ENCODE measurements at regions not wholly inside any gene's neighbourhood (a gene's known extent, or its start where the extent isn't known, plus 50 kb on each side); places are given as distances from the start of the nearest gene placed in this dataset.

DNA sequence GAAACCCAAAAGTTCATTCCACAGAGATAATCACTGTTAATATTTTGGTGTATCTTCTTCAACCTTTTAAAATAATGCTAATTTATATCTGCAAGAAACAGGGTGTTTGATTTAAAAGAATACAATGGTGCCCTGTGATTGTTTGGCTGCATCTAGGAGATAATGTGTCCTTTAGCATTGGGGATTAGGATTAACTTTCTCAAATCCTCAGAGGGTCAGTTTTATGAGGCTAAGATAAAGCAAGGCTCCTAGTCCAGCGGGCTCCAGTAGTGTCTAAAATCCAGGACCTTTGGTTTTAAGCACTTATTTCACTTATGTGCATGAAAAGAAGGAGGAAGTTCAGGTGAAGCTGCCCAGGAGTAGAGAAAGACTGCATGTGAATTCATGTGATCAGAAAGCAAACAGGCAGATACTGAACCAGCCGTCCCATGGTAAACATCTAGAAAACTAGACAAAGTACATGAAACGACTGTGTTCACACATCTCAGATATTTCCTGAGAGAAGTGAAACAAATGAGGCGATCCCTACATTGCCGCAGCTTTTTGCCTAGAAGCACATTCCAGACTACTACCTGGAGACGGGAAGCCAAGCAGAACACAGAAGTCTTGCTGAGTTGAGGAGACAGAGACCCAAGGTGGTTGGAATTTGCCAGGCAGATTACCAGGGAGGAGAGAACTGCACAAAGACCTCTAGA is 129.1 kb upstream of the MAX start:
- H4K5ac ChIP-seq (ENCODE audit: low read length): no peak overlapping the region
- no peak overlapping the region for H3K4me2 ChIP-seq (ENCODE audit: low read length)
- no peak overlapping the region for H2BK5ac ChIP-seq (ENCODE audit: low read length)
- no CpG with 5 or more reads among the region's 6 CpGs for WGBS (ENCODE audit: extremely low coverage, insufficient coverage, low lambda C conversion rate)
- H3K27ac ChIP-seq (ENCODE audit: low read depth, low read length): no peak overlapping the region
- no peak overlapping the region for H2BK15ac ChIP-seq (replicated peaks; ENCODE audit: low read depth)
- H3K4me3 ChIP-seq (ENCODE audit: low read length): no peak overlapping the region
- DNase-seq: no peak
- H3K56ac ChIP-seq (ENCODE audit: low read length): no peak overlapping the region
- H3K79me1 ChIP-seq (ENCODE audit: low read length): no peaks in the 10 kb centered on the region
- peaks cover 4% of the 10 kb centered on the region for H3K4me1 ChIP-seq (ENCODE audit: control insufficient read depth, low read depth, low read length)
- H3K4ac ChIP-seq (ENCODE audit: low read depth, low read length): no peak overlapping the region
- no peak overlapping the region for H3K9ac ChIP-seq (ENCODE audit: low read length)
- H3K36me3 ChIP-seq (ENCODE audit: control insufficient read depth, insufficient read depth, low read length): no peaks in the 10 kb centered on the region
- no peak overlapping the region for H3K18ac ChIP-seq (ENCODE audit: low read length)
- H2AK5ac ChIP-seq (ENCODE audit: low read length): no peak overlapping the region
- no peak overlapping the region for H3K23ac ChIP-seq (ENCODE audit: low read length)
- H3K79me2 ChIP-seq (ENCODE audit: control insufficient read depth, insufficient read depth, low read length): no peaks in the 10 kb centered on the region
- H2BK120ac ChIP-seq (ENCODE audit: low read depth, low read length): no peak overlapping the region
- H3K27me3 ChIP-seq (ENCODE audit: insufficient read depth, low read length, poor library complexity): no peaks in the 10 kb centered on the region
- H4K8ac ChIP-seq (ENCODE audit: low read depth, low read length): no peak overlapping the region

DNA sequence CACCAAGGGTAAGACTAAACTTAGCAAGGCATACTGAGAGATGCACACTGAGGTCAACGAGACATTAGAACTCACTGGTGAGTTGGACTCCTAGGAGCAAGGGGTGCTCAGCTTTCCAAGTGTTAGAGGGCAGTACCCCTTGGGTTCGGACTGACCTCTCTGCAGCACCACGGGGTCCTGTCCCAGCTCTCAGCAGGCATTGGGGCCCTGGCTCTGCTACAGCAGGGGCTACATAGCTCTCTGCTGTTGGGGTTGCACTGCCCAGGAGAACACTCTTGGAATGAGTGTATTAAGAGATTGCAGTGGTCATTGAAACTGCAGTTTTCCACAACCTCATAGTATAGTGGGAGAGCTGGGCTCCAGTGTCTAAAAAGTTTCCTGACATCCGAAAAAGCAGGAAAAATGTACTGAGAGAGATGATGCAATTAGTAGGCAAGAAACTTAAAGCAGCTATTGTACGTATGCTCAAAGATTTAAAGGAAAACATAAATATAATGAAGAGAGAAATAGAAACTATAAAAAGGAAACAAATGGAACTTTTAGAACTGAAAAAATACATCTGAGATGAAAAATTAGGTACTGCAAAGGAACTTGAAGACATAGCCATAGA is 132.5 kb upstream of the MAX start:
- Histone ChIP-seq H3K4me2 (ENCODE audit: low read length) (no peak overlapping the region), H3K36me3 (ENCODE audit: control insufficient read depth, insufficient read depth, low read length) (no peaks in the 10 kb centered on the region), H2AK5ac (ENCODE audit: low read length) (peak overlapping the region; percentile 50), H3K23ac (ENCODE audit: low read length) (no peak overlapping the region), H3K18ac (ENCODE audit: low read length) (no peak overlapping the region), H3K4ac (ENCODE audit: low read depth, low read length) (no peak overlapping the region), H2BK120ac (ENCODE audit: low read depth, low read length) (no peak overlapping the region), H4K8ac (ENCODE audit: low read depth, low read length) (no peak overlapping the region), H2BK15ac (replicated peaks; ENCODE audit: low read depth) (no peak overlapping the region), H3K27me3 (ENCODE audit: insufficient read depth, low read length, poor library complexity) (no peaks in the 10 kb centered on the region), H2BK5ac (ENCODE audit: low read length) (no peak overlapping the region), H3K4me3 (ENCODE audit: low read length) (no peak overlapping the region), H3K9ac (ENCODE audit: low read length) (no peak overlapping the region), H3K4me1 (ENCODE audit: control insufficient read depth, low read depth, low read length) (peaks cover 17% of the 10 kb centered on the region), H3K79me2 (ENCODE audit: control insufficient read depth, insufficient read depth, low read length) (no peaks in the 10 kb centered on the region), H4K5ac (ENCODE audit: low read length) (no peak overlapping the region), H3K27ac (ENCODE audit: low read depth, low read length) (no peak overlapping the region), H3K56ac (ENCODE audit: low read length) (no peak overlapping the region), H3K79me1 (ENCODE audit: low read length) (no peaks in the 10 kb centered on the region)
- no CpG with 5 or more reads among the region's 5 CpGs for WGBS (ENCODE audit: extremely low coverage, insufficient coverage, low lambda C conversion rate)
- no peak for DNase-seq

DNA sequence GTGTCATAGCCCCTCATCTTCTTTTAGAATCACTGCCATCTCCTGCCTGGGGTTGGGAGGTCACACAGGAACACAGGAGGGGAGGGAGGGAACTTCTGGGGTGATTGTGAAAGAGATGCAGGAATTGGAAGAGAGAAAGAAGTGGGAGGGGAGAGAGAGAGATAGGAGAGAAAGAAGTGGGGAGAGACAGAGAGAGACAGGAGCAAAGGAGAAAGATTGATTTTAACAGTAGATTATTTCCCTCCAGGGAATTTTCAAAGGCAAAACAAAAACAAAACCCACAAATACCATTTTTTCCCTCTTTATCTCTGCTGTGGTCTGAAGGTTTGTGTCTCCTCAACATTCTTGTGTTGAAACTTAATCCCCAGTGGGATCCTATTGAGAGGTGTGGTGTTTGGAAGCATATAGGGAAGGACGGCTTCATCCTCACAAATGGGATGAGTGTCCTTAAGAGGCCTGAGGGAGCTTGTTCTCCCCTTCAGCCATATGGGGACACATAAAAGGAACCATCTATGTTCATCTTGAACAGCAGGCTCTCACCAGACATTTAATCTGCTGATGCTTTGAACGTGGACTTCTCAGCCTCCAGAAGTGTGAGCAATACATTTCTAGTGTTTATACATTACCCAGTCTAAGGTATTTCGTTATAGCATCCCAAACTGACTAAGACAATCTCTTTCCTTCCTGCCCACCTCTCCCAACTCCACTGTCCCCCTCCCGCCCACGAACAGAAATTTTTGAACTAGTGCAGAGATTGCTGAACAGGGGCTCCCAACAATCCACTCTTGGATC is 134.9 kb upstream of the MAX start:
- peak overlapping the region; percentile 55 for H3K27ac ChIP-seq (ENCODE audit: low read depth, low read length)
- H2BK15ac ChIP-seq (replicated peaks; ENCODE audit: low read depth): no peak overlapping the region

DNA sequence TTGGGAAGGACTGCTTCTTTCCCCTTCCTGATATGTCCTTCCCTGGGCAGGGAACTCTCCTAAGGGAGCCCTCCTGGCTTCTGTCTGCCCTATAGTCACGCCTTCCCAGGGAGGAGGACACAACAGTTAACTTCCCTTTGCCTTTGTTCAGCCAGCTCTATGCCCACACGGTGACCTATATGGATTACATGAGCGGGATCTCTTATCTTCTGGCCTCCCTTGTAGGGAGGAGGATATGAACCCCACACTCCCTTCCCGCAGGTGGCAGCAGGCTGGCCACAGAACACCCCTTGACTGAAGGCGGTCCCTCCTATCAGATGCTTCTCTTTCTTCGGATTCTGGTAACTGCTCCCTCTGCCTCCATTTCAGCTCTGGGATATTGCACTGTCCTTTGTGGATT is 135.6 kb upstream of the MAX start:
- Histone ChIP-seq H2AK5ac (ENCODE audit: low read length) (no peak overlapping the region), H3K4me1 (ENCODE audit: control insufficient read depth, low read depth, low read length) (peaks cover 17% of the 10 kb centered on the region), H2BK120ac (ENCODE audit: low read depth, low read length) (no peak overlapping the region), H3K79me1 (ENCODE audit: low read length) (no peaks in the 10 kb centered on the region), H3K56ac (ENCODE audit: low read length) (no peak overlapping the region), H3K4ac (ENCODE audit: low read depth, low read length) (no peak overlapping the region), H3K27ac (ENCODE audit: low read depth, low read length) (peak overlapping the region; percentile 4), H3K79me2 (ENCODE audit: control insufficient read depth, insufficient read depth, low read length) (no peaks in the 10 kb centered on the region), H4K5ac (ENCODE audit: low read length) (no peak overlapping the region), H3K9ac (ENCODE audit: low read length) (no peak overlapping the region), H3K36me3 (ENCODE audit: control insufficient read depth, insufficient read depth, low read length) (no peaks in the 10 kb centered on the region), H2BK15ac (replicated peaks; ENCODE audit: low read depth) (no peak overlapping the region), H3K27me3 (ENCODE audit: insufficient read depth, low read length, poor library complexity) (no peaks in the 10 kb centered on the region), H3K4me3 (ENCODE audit: low read length) (no peak overlapping the region), H3K23ac (ENCODE audit: low read length) (no peak overlapping the region), H3K4me2 (ENCODE audit: low read length) (no peak overlapping the region), H2BK5ac (ENCODE audit: low read length) (no peak overlapping the region), H3K18ac (ENCODE audit: low read length) (peak overlapping the region; percentile 8), H4K8ac (ENCODE audit: low read depth, low read length) (no peak overlapping the region)
- no CpG with 5 or more reads among the region's 6 CpGs for WGBS (ENCODE audit: extremely low coverage, insufficient coverage, low lambda C conversion rate)
- no peak for DNase-seq

More for the DNA sequence above, 134.9 kb upstream of the MAX start:
- Histone ChIP-seq H4K5ac (ENCODE audit: low read length) (no peak overlapping the region), H3K4me3 (ENCODE audit: low read length) (no peak overlapping the region), H3K4ac (ENCODE audit: low read depth, low read length) (no peak overlapping the region), H3K79me1 (ENCODE audit: low read length) (no peaks in the 10 kb centered on the region), H3K79me2 (ENCODE audit: control insufficient read depth, insufficient read depth, low read length) (no peaks in the 10 kb centered on the region), H3K27me3 (ENCODE audit: insufficient read depth, low read length, poor library complexity) (no peaks in the 10 kb centered on the region), H2BK5ac (ENCODE audit: low read length) (peak overlapping the region; percentile 34), H3K4me1 (ENCODE audit: control insufficient read depth, low read depth, low read length) (peaks cover 17% of the 10 kb centered on the region), H3K56ac (ENCODE audit: low read length) (peak overlapping the region; percentile 54), H2BK120ac (ENCODE audit: low read depth, low read length) (no peak overlapping the region), H3K9ac (ENCODE audit: low read length) (no peak overlapping the region), H4K8ac (ENCODE audit: low read depth, low read length) (peak overlapping the region; percentile 87), H3K23ac (ENCODE audit: low read length) (no peak overlapping the region), H2AK5ac (ENCODE audit: low read length) (no peak overlapping the region), H3K18ac (ENCODE audit: low read length) (peak overlapping the region; percentile 88), H3K4me2 (ENCODE audit: low read length) (no peak overlapping the region), H3K36me3 (ENCODE audit: control insufficient read depth, insufficient read depth, low read length) (no peaks in the 10 kb centered on the region)
- no peak for DNase-seq
- no CpG with 5 or more reads among the region's 5 CpGs for WGBS (ENCODE audit: extremely low coverage, insufficient coverage, low lambda C conversion rate)

DNA sequence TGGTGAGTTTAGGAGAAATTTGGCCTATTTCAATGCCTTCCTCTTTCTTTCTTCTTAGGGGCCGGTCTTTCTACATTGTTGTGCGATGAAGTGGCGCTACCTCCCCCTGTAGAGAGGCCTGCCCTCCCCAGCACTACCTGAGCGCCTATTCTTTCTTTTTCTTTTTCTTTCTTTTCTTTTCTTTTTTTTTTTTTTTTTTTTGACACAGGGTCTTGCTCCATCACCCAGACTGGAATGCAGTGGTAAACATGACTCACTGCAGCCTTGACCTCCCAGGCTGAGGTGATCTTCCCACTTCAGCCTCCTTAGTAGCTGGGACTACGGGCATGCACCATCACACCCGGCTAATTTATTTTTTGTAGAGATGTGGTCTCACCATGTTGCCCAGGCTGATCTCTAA is 136.1 kb upstream of the MAX start:
- no peaks in the 10 kb centered on the region for H3K79me1 ChIP-seq (ENCODE audit: low read length)
- H3K4ac ChIP-seq (ENCODE audit: low read depth, low read length): no peak overlapping the region
- no peak overlapping the region for H3K27ac ChIP-seq (ENCODE audit: low read depth, low read length)
- peaks cover 17% of the 10 kb centered on the region for H3K4me1 ChIP-seq (ENCODE audit: control insufficient read depth, low read depth, low read length)
- no peak overlapping the region for H3K18ac ChIP-seq (ENCODE audit: low read length)
- H3K4me2 ChIP-seq (ENCODE audit: low read length): no peak overlapping the region
- H2BK15ac ChIP-seq (replicated peaks; ENCODE audit: low read depth): no peak overlapping the region
- H4K8ac ChIP-seq (ENCODE audit: low read depth, low read length): no peak overlapping the region
- H3K36me3 ChIP-seq (ENCODE audit: control insufficient read depth, insufficient read depth, low read length): no peaks in the 10 kb centered on the region
- no peak overlapping the region for H3K23ac ChIP-seq (ENCODE audit: low read length)
- no peak overlapping the region for H2BK5ac ChIP-seq (ENCODE audit: low read length)
- H3K56ac ChIP-seq (ENCODE audit: low read length): no peak overlapping the region
- DNase-seq: peak; percentile 82
- H2BK120ac ChIP-seq (ENCODE audit: low read depth, low read length): no peak overlapping the region
- H4K5ac ChIP-seq (ENCODE audit: low read length): no peak overlapping the region
- no peak overlapping the region for H3K4me3 ChIP-seq (ENCODE audit: low read length)
- no CpG with 5 or more reads among the region's 6 CpGs for WGBS (ENCODE audit: extremely low coverage, insufficient coverage, low lambda C conversion rate)
- no peaks in the 10 kb centered on the region for H3K27me3 ChIP-seq (ENCODE audit: insufficient read depth, low read length, poor library complexity)
- no peak overlapping the region for H3K9ac ChIP-seq (ENCODE audit: low read length)
- no peak overlapping the region for H2AK5ac ChIP-seq (ENCODE audit: low read length)
- no peaks in the 10 kb centered on the region for H3K79me2 ChIP-seq (ENCODE audit: control insufficient read depth, insufficient read depth, low read length)

Data from mesendoderm (in vitro differentiated cells).